ENCODE measurements at regions not wholly inside any gene's neighbourhood (a gene's known extent, or its start where the extent isn't known, plus 50 kb on each side); places are given as distances from the start of the nearest gene placed in this dataset.

- TF ChIP-seq ARID3A (IDR thresholded peaks at IDR 0.05; ENCODE audit: borderline replicate concordance, low read depth, low read length) = no peak
- no peak for TF ChIP-seq SREBF2 (CRISPR knock-in tag; IDR thresholded peaks at IDR 0.05)
- TF ChIP-seq RFX5 (IDR thresholded peaks at IDR 0.05; ENCODE audit: low read depth, low read length) = no peak
- no peak for TF ChIP-seq SMAD1 (IDR thresholded peaks at IDR 0.05; ENCODE audit: low read depth, low read length, partially characterized antibody)
- no peak for TF ChIP-seq ARID2 (IDR thresholded peaks at IDR 0.05)
- no peak for TF ChIP-seq POLR3A (IDR thresholded peaks at IDR 0.05; ENCODE audit: borderline replicate concordance, extremely low read depth, insufficient read depth, insufficient read length)
- no peak for TF ChIP-seq ZNF76 (CRISPR knock-in tag; IDR thresholded peaks at IDR 0.05; ENCODE audit: borderline replicate concordance)
- no peak for TF ChIP-seq BRF1 (IDR thresholded peaks at IDR 0.05; ENCODE audit: borderline replicate concordance, extremely low read depth, insufficient read length)
- TF ChIP-seq PYGO2 (tag; IDR thresholded peaks at IDR 0.05) = no peak
- TF ChIP-seq JUND (IDR thresholded peaks at IDR 0.05; ENCODE audit: borderline replicate concordance, low read depth, low read length) = peak; percentile 55; the same call in 1 of the 2 replicates
- peak; percentile 61; the same call in 1 of the 3 replicates for TF ChIP-seq JUND (tag; IDR thresholded peaks at IDR 0.05; ENCODE audit: borderline replicate concordance, low read depth, low read length)
Observed at GRCh38 chr13:69331245-69331644, 776.4 kb upstream of the ATXN8OS start (continued).

All from K562 (cell line).